LNCAP (cell line): ENCODE measurements at regions not wholly inside any gene's neighbourhood (a gene's known extent, or its start where the extent isn't known, plus 50 kb on each side); places are given as distances from the start of the nearest gene placed in this dataset.
A peak's percentile ranks its signal among the peaks of the same experiment; 100 is the strongest.

Experiments
- CTCF ChIP-seq: fragments of 450-650 bp; IDR thresholded peaks from 2 replicates; pipeline ENCODE4 v1.5.1; 2017; ENCODE audit warnings: mild to moderate bottlenecking

GRCh38 chr18:60099709-60100108 lies 199.9 kb downstream of the PMAIP1 start:
- TF ChIP-seq CTCF: no peak

- TF ChIP-seq CTCF: no peak
Measured at GRCh38 chr18:60096428-60096827, 196.6 kb downstream of the PMAIP1 start.

GRCh38 chr18:60092073-60092472 lies 192.3 kb downstream of the PMAIP1 start:
- TF ChIP-seq CTCF: no peak

- peak; percentile 16; the same call in 1 of the 2 replicates for TF ChIP-seq CTCF
Measured at GRCh38 chr18:60090170-60090569, 190.4 kb downstream of the PMAIP1 start.

GRCh38 chr18:60082790-60083189 lies 183.0 kb downstream of the PMAIP1 start:
- TF ChIP-seq CTCF: no peak

- no peak for TF ChIP-seq CTCF
Measured at GRCh38 chr18:60082282-60082681, 182.5 kb downstream of the PMAIP1 start.

- no peak for TF ChIP-seq CTCF
Measured at GRCh38 chr18:60075477-60075876, 175.7 kb downstream of the PMAIP1 start.

GRCh38 chr18:60070631-60071030 lies 170.8 kb downstream of the PMAIP1 start:
- no peak for TF ChIP-seq CTCF
